Skeletal muscle satellite cell (primary cell): ENCODE measurements at regions not wholly inside any gene's neighbourhood (a gene's known extent, or its start where the extent isn't known, plus 50 kb on each side); places are given as distances from the start of the nearest gene placed in this dataset.

Experiments used
- H3K27me3 ChIP-seq: 2 replicates; pipeline ENCODE4 v1.7.0; 2013; ENCODE audit warnings: low read length; ENCODE audit not compliant: control insufficient read depth, insufficient read depth
- H3K36me3 ChIP-seq: 2 replicates; pipeline ENCODE4 v1.7.0; 2013; ENCODE audit warnings: mild to moderate bottlenecking, control low read depth, low read length; ENCODE audit not compliant: insufficient read depth
- H3K4me1 ChIP-seq: 2 replicates; pipeline ENCODE4 v1.7.0; 2013; ENCODE audit warnings: low read length; ENCODE audit not compliant: control insufficient read depth, insufficient read depth
- H3K4me2 ChIP-seq: 2 replicates; pipeline ENCODE4 v1.7.0; 2013; ENCODE audit warnings: mild to moderate bottlenecking, low read length
- H3K4me3 ChIP-seq: 2 replicates; pipeline ENCODE4 v1.7.0; 2013; ENCODE audit warnings: low read length
- H3K9ac ChIP-seq: 2 replicates; pipeline ENCODE4 v1.7.0; 2013; ENCODE audit warnings: mild to moderate bottlenecking, low read depth, low read length, moderate library complexity
- H3K9me3 ChIP-seq: replicated peaks from 2 replicates; pipeline ENCODE4 v1.7.0; 2013; ENCODE audit warnings: mild to moderate bottlenecking, control low read depth, low read length

DNA sequence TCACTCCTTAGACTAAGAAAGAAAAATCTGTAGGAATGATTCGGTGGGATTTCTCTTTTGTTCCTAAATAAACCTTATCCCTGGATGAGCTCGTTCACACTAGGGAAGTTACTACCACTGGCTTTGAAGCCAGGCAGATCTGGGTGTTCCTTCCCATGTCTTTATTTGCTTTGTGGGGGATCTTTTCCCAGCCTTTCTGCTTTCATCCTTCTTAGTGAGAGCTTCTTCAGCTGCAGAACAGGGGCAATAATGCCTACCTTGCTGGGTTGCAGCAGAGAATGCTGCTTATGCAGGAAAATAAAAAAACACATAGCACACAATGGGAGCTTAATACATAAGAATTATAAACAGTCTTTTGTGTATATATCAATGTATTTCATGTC lies 292.1 kb downstream of the SOX11 start:
- Histone ChIP-seq H3K27me3 (no peaks in the 10 kb centered on the region), H3K4me3 (no peak overlapping the region), H3K36me3 (no peaks in the 10 kb centered on the region), H3K4me2 (no peak overlapping the region), H3K4me1 (no peaks in the 10 kb centered on the region), H3K9me3 (no peaks in the 10 kb centered on the region), H3K9ac (no peak overlapping the region)

- H3K4me1 ChIP-seq, result no peaks in the 10 kb centered on the region
- no peaks in the 10 kb centered on the region for H3K36me3 ChIP-seq
- H3K4me2 ChIP-seq, result no peak overlapping the region
- no peaks in the 10 kb centered on the region for H3K9me3 ChIP-seq
- no peak overlapping the region for H3K9ac ChIP-seq
- H3K4me3 ChIP-seq, result no peak overlapping the region
- H3K27me3 ChIP-seq, result no peaks in the 10 kb centered on the region
Observed at GRCh38 chr2:5984946-5985345, 292.8 kb downstream of the SOX11 start.

GRCh38 chr2:5985536-5986385 lies 293.6 kb downstream of the SOX11 start:
- no peak overlapping the region for H3K9ac ChIP-seq
- no peaks in the 10 kb centered on the region for H3K36me3 ChIP-seq
- H3K4me3 ChIP-seq, result no peak overlapping the region
- no peaks in the 10 kb centered on the region for H3K27me3 ChIP-seq
- no peaks in the 10 kb centered on the region for H3K4me1 ChIP-seq
- no peak overlapping the region for H3K4me2 ChIP-seq
- no peaks in the 10 kb centered on the region for H3K9me3 ChIP-seq

DNA sequence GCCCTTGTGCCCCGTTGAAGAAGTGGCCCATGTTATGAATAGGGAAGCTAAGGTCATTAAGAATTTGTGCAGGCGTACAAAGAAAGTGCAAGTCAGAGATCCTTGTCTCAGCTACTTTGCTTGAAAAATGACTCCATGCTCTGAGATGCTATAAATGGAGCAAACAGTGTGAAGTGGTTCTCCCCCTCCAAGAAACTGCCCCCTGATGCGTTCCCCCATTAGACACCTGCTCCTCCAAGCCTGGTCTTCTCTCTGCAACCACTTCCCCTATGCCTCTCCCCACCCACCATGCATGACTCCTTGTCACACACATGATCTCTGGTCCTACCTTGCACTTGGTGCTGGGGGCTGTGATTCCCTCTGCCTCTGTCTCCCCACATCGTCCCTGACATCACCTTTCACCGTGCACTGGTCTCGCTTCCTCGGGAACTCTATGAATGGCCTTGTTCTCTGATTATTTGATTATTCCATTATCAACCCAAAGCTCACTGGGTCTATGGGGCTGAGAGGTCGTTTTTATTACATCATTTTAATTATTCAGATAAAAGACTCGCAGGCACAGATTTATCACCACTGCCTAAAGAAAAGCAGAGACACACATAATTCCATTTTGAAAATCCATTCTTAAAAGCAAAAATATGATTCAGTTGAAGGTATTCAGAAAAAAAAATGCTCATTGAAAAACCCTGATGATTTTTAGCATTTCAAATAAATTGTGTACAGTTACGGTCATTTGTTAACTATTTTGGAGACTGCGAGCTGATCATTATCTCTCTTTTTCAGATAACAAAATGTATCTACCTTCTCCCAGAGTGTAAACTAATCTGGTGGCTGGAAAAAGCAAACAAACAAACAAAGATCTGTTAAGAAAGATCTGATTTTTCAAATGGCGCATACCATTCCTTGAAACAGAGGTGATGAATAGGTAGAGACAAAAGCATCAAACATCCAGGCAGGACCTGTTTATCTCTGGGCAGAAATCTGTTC lies 294.9 kb downstream of the SOX11 start:
- H3K4me3 ChIP-seq, result no peak overlapping the region
- no peak overlapping the region for H3K9ac ChIP-seq
- no peak overlapping the region for H3K4me2 ChIP-seq
- H3K36me3 ChIP-seq, result no peaks in the 10 kb centered on the region
- H3K9me3 ChIP-seq, result no peaks in the 10 kb centered on the region
- no peaks in the 10 kb centered on the region for H3K4me1 ChIP-seq
- no peaks in the 10 kb centered on the region for H3K27me3 ChIP-seq

DNA sequence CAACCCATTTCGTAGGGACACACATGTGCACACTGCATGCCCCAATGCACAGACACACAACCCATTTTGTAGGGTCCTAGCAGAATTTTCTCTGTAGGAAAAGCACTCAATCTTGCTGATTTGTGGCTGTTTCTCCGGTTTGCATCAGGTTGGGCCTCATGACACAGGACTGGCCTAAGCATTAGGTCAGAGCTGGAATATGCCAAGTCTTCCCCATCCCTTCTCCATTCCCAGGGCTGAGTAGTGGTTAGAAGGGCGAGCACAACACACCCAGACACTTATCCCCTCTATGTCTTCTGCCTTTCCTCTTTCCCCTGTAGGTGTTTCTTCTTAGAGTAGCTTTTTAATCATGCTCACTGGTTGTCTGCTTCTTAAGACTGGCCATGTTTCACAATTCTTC lies 295.9 kb downstream of the SOX11 start:
- no peaks in the 10 kb centered on the region for H3K27me3 ChIP-seq
- H3K4me3 ChIP-seq, result no peak overlapping the region
- H3K4me2 ChIP-seq, result no peak overlapping the region
- no peak overlapping the region for H3K9ac ChIP-seq
- H3K9me3 ChIP-seq, result no peaks in the 10 kb centered on the region
- no peaks in the 10 kb centered on the region for H3K36me3 ChIP-seq
- H3K4me1 ChIP-seq, result no peaks in the 10 kb centered on the region

GRCh38 chr2:5990086-5990485 lies 297.9 kb downstream of the SOX11 start:
- Histone ChIP-seq H3K9me3 (no peaks in the 10 kb centered on the region), H3K9ac (no peak overlapping the region)

GRCh38 chr2:5991305-5991968 lies 299.3 kb downstream of the SOX11 start:
- H3K4me3 ChIP-seq, result no peak overlapping the region
- no peak overlapping the region for H3K4me2 ChIP-seq
- no peaks in the 10 kb centered on the region for H3K36me3 ChIP-seq
- H3K27me3 ChIP-seq, result no peaks in the 10 kb centered on the region
- no peaks in the 10 kb centered on the region for H3K4me1 ChIP-seq
- no peak overlapping the region for H3K9ac ChIP-seq
- H3K9me3 ChIP-seq, result no peaks in the 10 kb centered on the region

More at GRCh38 chr2:5990086-5990485, 297.9 kb downstream of the SOX11 start:
- Histone ChIP-seq H3K4me2 (no peak overlapping the region), H3K27me3 (no peaks in the 10 kb centered on the region), H3K4me1 (no peaks in the 10 kb centered on the region), H3K36me3 (no peaks in the 10 kb centered on the region), H3K4me3 (no peak overlapping the region)

DNA sequence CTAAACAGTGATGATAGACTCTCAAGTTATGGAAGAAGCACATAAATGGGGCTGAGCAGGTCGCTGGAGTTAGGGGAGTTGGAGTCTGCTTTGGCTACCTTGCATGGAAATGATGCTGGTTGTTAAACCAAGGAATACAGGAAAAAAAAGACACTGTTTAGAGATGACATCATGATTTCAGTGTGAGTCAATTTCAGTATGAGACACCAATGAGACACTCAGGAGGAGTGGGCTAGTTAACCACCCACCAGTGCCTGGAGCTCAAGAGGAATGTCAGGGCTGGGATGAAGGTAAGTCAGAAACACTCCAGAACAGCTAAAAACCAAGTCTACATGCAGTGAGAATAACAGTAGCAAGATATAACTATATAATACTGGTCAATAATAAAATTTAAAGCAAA lies 303.6 kb downstream of the SOX11 start:
- no peaks in the 10 kb centered on the region for H3K4me1 ChIP-seq
- H3K27me3 ChIP-seq, result no peaks in the 10 kb centered on the region
- H3K4me3 ChIP-seq, result no peak overlapping the region
- H3K36me3 ChIP-seq, result no peaks in the 10 kb centered on the region
- H3K4me2 ChIP-seq, result no peak overlapping the region
- no peak overlapping the region for H3K9ac ChIP-seq
- H3K9me3 ChIP-seq, result no peaks in the 10 kb centered on the region

- H3K4me1 ChIP-seq, result no peaks in the 10 kb centered on the region
- no peaks in the 10 kb centered on the region for H3K27me3 ChIP-seq
- no peaks in the 10 kb centered on the region for H3K9me3 ChIP-seq
- no peak overlapping the region for H3K4me3 ChIP-seq
- H3K4me2 ChIP-seq, result no peak overlapping the region
- no peak overlapping the region for H3K9ac ChIP-seq
- H3K36me3 ChIP-seq, result no peaks in the 10 kb centered on the region
Observed at GRCh38 chr2:6008186-6008585, 316.0 kb downstream of the SOX11 start.

- H3K4me3 ChIP-seq, result no peak overlapping the region
- no peaks in the 10 kb centered on the region for H3K27me3 ChIP-seq
- no peaks in the 10 kb centered on the region for H3K4me1 ChIP-seq
- H3K9ac ChIP-seq, result no peak overlapping the region
- no peak overlapping the region for H3K4me2 ChIP-seq
- no peaks in the 10 kb centered on the region for H3K36me3 ChIP-seq
- H3K9me3 ChIP-seq, result no peaks in the 10 kb centered on the region
Observed at GRCh38 chr2:6008726-6009125, 316.5 kb downstream of the SOX11 start.

DNA sequence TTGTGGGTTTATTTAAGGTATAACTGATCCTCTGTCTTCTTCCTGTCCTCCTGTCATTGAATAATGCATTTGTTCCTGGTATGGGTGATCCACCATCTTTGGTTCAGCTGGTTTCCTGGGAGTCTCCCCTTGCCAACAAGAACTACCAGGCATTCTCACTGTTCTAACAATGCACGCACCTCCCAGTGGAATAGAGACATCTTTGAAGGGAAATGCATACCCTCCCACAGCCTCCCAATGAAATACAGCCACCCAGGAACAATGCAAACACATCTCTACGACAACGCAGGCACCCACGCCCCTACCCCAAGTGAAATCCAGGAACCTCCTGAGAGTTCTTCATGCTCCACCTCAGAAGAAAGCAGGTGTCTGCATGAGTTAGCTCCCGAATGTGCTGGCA lies 318.0 kb downstream of the SOX11 start:
- no peaks in the 10 kb centered on the region for H3K4me1 ChIP-seq
- no peaks in the 10 kb centered on the region for H3K9me3 ChIP-seq
- H3K36me3 ChIP-seq, result no peaks in the 10 kb centered on the region
- no peak overlapping the region for H3K9ac ChIP-seq
- no peaks in the 10 kb centered on the region for H3K27me3 ChIP-seq
- H3K4me3 ChIP-seq, result no peak overlapping the region
- no peak overlapping the region for H3K4me2 ChIP-seq
